AG10803 (cell line): ENCODE measurements at regions not wholly inside any gene's neighbourhood (a gene's known extent, or its start where the extent isn't known, plus 50 kb on each side); places are given as distances from the start of the nearest gene placed in this dataset.

Source experiments
- DNase-seq: peaks from one replicate; pipeline ENCODE4 v3.0.0; 2010; ENCODE audit warnings: low read depth
- H3K4me3 ChIP-seq: 2 replicates; pipeline ENCODE4 v1.5.1; 2011; ENCODE audit warnings: mild to moderate bottlenecking, low read length, control low read depth
- TF ChIP-seq, protein P1 (sequence below): conservative IDR thresholded peaks from 2 replicates; pipeline ENCODE4 v1.5.1; 2011; ENCODE audit warnings: mild to moderate bottlenecking, low read length, control low read depth, inconsistent platforms

DNA sequence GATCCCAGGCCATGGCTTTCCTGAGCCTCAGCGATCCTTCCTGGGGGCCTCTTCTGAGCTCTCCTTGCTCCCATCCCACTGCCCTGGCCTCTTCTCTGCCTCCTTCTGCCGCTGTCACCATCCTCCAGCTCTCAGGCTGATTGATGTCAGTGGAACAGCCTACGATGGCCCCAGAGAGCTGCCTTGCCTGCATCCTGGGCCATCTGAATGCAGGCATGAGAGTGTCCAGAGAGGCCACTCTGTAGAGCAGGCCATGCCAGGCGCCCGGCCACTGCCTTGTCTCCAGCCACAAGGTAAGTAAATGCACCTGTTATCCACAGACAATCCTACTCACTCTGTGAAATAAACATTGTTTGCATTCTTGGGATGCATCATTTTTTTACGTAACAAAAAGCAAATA is 171.4 kb upstream of the PPP2R2D start:
- H3K4me3 ChIP-seq: no peak overlapping the region
- DNase-seq: no peak
- TF ChIP-seq, protein P1, sequence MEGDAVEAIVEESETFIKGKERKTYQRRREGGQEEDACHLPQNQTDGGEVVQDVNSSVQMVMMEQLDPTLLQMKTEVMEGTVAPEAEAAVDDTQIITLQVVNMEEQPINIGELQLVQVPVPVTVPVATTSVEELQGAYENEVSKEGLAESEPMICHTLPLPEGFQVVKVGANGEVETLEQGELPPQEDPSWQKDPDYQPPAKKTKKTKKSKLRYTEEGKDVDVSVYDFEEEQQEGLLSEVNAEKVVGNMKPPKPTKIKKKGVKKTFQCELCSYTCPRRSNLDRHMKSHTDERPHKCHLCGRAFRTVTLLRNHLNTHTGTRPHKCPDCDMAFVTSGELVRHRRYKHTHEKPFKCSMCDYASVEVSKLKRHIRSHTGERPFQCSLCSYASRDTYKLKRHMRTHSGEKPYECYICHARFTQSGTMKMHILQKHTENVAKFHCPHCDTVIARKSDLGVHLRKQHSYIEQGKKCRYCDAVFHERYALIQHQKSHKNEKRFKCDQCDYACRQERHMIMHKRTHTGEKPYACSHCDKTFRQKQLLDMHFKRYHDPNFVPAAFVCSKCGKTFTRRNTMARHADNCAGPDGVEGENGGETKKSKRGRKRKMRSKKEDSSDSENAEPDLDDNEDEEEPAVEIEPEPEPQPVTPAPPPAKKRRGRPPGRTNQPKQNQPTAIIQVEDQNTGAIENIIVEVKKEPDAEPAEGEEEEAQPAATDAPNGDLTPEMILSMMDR: no peak

DNA sequence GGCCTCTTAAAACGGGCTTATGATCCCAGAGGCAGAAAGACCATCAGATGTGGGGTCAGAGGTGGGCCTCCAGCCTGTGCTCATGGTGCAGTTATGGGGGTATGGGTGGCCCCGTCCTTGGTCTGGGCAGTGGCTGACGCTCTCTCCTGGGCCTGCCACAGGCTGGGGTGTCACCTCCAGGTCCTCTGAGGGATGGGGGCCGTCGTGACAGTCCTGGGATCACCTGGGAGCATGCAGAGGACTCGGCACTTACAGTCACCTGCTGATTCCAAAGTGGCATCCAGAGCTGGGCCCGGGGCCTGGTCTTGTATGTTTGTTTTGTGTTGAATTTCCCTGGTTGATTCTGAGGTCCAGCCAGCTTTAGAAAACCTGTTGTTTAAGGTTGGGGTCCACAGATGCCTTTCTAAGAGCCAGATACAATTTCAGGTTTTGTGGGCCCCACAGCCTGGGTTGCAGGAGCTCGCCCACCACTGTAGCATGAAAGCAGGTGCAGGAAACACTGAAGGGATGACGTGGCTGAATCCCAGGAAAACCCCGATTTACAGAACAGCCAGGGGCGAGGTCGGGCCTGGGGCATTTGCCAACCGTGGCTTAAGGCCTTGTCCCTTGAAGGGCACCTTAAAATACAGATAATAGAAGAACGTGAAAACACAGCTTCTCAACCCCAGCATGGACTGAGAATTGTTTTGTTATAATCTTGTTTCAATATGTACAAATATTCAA is 170.7 kb upstream of the PPP2R2D start:
- no peak for DNase-seq
- no peak overlapping the region for H3K4me3 ChIP-seq
- TF ChIP-seq, protein P1: no peak

DNA sequence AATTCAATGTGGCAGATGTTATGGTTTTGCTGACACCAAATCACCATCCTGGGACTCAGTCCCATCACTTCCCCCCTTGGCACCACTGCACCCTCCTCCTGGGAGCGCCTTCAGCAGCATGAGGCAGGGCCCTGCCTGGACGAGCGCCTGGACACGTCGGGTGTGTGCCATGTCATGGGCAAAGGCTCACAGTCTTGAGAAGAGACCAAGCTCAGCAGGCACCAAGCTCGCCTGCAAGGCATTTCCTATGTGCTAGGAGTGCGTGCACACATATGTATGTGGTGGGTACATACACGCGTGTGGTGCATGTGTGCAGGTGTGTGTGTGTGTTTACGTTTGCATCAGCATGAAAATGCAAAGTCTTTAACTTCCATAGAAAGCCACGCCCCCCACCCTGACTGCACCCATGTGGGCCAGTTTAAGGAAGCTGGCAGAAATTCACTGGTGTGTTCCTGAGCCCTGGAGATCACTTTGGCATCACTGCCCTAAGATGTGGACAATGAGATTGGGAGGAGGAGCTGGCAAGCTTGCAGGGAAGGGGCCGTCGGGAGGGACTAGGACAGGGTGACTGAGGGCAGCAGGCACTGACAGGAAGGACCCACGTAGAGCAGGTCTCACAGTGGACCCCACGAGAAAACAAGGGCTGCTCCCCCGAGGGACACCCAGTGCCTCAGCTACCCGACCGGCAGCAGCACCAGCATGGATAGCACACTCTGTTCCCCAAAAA is 169.9 kb upstream of the PPP2R2D start:
- no peak for DNase-seq
- TF ChIP-seq, protein P1: no peak
- H3K4me3 ChIP-seq: no peak overlapping the region

DNA sequence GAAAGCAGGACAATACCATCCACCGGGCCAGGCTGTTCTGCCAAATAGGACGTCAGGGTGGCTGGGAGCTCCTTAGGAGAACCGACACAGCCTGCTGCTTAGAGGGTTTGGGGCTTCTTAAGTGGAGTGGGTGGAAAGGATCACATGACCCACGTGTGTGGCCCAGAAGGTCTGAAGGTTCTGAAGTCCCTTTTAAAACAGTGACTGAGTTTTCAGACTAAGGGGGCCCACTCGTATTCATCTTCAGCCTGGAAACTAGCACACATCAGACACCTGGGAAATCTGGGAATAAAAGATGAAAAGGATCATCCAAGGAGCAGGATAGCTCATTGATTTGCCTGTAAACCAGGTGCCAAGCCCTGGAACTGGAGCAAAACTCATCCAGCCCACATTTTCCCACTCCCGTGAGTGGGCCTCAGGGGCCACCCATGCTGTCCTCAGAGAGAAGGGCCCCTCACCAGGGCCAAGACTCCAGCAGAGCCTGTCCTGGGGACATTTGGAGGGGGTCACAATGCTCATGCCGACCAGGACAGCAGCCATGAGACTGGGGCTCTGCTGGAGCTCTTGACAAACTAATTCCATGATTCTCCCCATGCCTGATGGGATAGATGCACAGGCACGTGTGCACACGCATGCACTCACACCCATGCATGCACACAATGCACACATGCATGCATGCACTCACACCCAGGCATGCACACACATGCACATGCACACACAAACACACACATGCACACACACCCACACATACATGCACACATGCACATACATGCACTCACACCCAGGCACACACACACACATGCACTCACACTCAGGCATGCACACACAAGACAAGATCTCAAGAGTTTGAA is 168.8 kb upstream of the PPP2R2D start:
- no peak for DNase-seq
- TF ChIP-seq, protein P1: no peak
- no peak overlapping the region for H3K4me3 ChIP-seq

DNA sequence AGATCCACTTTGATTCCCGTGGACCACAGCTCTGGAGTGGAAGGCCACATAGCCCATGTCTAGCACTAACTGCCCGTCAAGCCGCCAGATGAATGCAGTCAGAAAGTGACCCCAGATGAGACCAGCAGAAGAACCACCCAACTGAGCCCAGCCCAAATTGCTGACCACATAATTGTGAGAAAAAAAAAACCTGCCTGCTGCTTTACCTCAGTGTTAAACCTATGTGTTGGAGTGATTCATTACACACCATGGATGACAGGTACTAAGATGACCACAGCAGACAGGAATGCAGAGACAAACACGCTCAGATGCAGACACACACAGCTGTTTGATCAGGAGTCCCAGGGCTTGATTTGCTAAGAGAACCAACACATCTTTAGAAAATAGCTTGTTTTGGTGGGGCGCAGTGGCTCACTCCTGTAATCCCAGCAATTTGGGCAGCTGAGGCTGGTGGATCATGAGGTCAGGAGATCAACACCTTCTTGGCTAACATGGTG is 168.1 kb upstream of the PPP2R2D start:
- no peak for DNase-seq
- H3K4me3 ChIP-seq: no peak overlapping the region
- TF ChIP-seq, protein P1: no peak

DNA sequence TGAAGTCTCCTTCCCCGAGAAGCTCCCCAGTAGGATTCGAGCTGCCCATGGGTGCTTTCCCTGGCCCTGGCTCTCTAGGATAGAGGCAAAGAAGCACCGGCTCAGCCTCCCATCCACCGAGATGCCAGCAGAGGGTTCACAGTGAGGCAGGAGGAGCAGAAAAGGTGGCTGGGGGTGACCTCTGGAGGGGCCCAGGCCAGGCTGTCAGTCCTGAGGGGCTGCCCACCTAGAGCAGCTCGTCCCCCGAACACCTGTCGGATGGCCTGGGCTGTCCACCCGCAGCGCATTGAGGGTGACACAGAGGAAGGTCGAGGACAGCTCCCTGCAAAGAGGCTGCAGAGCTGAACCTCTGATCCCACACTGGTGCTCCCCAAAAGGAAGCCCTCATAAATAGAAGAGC is 167.2 kb upstream of the PPP2R2D start:
- no peak overlapping the region for H3K4me3 ChIP-seq
- TF ChIP-seq, protein P1: no peak
- no peak for DNase-seq
